Activated CD4-positive, alpha-beta T cell treated with anti-CD3 and anti-CD28 coated beads for 24 hours (primary cell): ENCODE measurements at regions not wholly inside any gene's neighbourhood (a gene's known extent, or its start where the extent isn't known, plus 50 kb on each side); places are given as distances from the start of the nearest gene placed in this dataset.
"Not testable (repeated sequence)": the region's sequence is repeated elsewhere in the genome, so short reads cannot be mapped to it uniquely, and the experiment has no call there.

ENCODE experiments used
- DNase-seq, 2 donors: peaks; one replicate each; pipeline ENCODE4 v3.0.0-alpha.2; 2020; ENCODE audit warnings: low read depth in 2 of 2

DNA sequence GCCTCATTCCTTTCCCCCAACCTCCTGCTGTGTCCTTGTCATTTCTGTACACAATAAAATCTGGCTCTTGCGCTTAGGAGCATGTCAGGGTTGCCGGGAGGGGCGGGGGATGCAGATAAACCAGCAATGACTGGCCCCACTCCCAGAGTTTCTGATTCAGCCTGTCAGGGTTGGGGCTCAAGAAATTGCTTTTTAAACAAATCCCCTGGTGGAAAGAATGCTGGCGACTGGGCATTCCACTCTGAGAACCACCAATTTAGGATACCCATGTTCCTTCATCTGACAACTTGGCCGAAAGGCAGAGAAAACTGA, 376.4 kb downstream of the TCERG1L start:
- no peak for DNase-seq

DNA sequence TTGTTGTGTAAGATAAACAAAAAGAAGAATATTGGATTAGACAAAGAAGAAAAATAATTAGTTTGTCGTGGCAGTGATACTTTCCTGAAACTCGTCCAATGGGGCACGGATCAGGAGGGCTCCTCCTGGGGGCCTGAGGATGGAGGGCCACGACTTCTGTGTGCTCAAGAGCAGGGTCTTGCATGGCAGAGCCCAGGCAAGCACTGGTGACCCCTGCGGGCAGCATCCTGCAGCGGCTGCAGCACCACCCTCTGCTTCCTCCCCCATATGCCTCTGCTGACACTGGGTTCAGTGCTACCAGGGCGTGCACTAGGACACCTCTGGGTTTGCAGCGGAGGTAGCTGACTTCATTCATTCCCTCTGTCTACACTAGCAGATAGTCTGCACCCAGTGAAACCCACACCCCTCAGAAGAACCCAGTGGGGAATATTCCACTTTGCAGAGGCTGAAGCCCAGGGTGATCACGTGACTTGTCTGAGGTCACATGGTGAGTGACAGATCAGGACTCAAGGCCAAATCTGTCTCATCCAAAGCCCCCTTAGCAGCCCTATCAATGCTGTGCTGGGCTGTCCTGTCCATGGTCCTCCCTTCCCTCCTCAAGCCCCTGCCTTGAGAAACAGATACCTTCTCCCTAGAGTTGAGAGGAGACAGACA, 375.5 kb downstream of the TCERG1L start:
- DNase-seq, result no peak

DNA sequence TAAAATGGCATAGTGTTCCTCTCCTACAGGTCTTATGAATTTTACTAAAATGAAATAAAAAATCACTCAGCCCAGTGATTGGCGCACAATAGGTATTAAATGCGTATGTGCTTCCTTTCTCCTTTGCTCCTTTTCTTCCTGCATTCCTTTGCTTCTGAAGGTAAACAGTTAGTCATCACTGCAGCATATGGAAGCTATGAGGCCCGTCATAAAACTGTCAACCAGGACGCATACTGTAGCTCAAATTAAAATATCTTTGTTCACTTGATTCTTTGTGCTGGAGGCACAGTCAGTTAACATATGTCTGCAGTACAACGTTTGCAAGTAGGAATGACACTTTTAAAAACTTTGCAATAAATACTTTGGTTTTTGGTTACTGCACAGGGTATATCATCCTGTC, 374.7 kb downstream of the TCERG1L start:
- no peak for DNase-seq

DNA sequence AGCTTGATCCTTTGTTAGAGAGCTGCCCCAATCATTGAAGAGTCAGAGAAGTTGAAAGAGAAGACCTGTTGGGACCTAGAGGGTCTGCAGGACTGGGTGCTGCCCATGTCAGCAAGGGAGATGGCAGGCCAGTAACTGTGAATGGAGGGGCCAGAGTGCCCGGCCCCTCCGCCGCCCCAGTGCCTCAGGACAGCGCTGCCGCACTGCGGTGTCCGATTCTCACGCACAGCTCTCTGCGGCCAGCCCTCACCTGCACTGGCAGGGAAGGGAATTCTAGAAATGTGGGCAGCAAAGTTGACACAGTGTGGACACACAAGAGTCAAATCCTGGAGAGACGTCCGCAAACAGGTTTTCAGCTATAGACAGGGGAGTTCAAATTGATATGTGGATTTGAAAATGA, 373.5 kb downstream of the TCERG1L start:
- no peak for DNase-seq

DNA sequence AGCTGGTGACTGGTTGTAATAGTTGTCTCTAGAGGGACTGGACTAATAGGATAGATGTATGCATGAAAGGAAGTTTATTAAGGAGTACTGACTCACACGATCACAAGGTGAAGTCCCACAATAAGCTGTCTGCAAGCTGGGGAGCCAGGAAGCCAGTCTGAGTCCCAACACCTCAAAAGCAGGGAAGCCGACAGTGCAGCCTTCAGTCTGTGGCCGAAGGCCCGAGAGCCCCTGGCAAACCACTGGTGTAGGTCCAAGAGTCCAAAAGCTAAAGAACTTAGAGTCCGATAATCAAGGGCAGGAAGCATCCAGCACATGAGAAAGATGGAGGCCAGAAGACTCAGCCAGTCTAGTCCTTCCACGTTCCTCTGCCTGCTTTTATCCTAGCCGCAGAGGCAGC, 372.6 kb downstream of the TCERG1L start:
- not testable (repeated sequence) for DNase-seq

DNA sequence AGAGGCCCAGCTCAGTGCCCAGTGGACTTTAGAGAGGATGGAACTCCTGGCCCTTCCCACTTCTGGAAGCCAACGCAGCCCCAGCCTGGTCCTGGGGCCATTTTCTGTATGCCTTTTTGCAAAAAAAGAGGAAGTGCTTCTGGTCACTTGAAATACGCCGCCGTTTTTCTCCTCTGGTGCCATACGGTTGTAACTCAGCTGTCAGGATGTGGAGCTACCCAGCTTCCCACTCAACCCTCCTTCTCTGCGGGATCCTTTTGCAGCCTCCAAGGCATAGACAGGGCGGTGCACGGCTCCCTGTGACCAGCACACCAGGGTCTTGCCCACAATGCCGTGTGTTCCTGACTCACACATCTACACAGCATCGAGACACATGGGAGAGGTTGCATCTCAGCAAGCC, 369.6 kb downstream of the TCERG1L start:
- no peak for DNase-seq

DNA sequence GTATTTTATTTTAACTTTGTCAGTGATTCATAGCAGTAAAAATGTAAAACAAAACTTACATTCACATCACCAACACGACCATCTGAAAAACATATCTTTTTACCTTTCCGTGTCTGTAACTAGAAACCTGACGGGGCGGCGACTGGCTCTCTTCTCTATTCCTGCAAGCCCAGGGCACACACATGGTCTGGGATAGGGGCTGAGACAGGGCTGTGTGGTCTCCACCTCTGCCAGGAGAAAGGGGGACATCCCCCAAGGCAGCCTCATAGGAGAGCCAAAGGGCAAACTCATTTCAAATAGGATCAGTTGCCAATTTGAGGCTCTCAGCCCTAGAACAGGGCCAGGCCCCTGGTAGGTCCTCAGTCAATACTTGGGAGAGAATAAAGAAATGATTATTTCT, 359.4 kb downstream of the TCERG1L start:
- no peak for DNase-seq

DNA sequence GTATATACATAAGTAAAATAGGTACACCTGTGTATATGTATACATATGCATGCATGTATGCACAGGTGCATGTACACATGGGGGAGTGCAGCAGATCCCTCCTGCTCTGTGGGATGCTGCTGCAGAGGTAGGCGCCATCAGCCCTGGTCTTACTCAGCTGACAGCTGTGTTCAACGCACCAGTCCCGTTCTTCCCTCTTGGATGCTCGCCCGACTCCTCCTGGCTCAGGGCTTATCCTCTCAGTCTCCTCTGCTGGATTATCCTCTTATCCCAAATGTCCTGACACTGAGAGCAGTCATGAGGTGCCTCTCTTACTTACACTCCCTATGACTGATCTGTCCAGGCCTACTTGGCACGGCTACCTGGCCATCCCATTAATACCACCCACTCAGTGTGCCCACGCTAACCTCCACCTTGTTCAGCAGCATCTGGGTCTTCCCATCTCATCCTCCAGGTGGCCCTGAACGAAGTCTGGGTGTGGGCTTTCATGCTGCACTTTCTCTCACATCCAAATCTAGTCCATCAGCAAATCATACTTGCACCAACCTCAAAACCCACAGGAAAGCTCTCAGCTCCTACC, 357.1 kb downstream of the TCERG1L start:
- DNase-seq, result no peak

DNA sequence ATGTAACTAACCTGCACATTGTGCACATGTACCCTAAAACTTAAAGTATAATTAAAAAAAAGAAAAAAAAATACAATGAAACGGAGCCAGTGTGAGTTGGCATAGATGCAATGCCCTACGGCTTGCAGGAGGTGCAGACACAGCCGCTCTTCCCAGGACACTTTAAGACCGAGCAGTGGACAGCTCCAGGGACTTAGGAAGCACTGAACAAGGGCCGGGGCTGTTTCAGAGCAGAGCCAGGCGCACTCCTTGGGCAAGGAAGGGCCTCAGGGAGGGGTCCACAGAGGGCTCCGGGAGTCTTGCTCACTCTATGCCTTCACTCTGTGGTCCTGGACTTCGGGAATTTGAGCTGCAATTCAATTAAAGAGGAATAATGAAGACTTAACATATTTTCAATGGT, 355.3 kb downstream of the TCERG1L start:
- no peak for DNase-seq

DNA sequence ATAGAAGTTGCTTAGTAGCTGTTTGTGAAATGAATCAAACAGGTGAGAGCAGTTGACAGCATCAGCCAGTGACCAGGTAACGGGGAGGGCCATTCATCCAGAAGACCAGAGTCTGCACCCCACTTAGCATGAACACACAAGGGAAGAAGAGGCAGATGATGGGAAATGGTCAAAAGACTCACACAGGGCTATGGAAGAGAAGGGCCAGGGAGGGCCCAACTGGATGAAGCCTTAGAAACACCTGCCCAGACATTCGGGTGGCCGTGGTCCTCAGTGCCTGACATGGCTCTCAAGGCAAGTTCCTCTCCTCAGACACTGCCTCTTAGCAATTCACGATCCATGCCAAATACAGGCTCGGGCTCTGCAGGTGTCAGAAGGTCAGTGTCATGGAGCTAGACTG, 354.1 kb downstream of the TCERG1L start:
- DNase-seq, result no peak

DNA sequence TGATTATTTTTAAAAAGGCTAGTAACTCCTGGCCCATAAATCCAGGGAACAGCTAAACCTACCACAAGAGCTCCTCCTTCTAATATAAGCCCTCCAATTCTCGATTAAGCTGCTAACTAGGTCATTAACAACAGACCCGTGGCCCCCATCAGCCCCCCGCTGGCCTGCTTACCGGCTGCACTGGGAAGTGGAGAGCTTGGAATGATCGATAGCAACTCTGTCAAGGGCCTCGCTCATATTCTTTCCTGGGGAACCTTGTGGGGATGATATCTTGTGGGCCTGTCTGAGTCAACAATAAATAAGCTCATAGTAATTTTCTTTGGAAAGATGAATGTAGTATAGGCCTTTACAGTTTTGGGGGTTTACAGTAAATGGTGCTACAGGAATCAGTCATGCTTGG, 353.5 kb downstream of the TCERG1L start:
- DNase-seq, result no peak

DNA sequence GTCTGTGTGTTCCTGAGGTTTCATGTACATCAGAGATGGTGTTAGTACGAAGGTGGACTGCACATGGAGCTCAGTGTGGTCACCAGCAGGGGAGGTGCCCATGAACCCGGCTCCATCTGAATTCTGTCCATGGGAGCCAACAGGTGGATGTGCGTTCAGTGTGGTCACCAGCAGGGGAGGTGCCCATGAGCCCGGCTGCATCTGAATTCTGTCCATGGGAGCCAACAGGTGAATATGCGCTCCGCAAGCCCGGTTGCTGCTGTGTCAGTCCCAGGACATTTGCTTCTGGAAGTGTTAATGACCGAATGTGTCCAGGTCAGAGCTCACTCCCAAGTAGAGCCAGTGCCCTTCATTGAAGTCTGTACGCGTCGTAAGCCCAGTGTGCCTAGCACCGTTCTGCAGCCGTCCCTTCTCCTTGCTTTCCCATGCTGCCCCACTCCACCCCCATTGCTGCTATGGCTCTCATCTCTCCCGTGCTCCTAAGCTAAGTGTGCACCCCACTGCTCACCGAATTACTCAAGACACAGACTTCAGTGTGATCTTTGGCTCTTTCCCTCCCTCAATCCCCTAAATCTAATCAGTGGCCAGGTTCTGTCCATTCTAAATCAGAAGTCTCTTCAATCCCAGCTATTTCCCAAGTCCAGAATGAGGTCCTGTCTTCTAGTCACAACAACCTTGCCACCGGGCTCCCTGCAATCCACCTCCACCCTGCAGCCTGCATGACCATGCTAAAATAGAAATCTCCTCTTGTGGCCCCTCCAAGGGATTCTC, 352.4 kb downstream of the TCERG1L start:
- no peak for DNase-seq

DNA sequence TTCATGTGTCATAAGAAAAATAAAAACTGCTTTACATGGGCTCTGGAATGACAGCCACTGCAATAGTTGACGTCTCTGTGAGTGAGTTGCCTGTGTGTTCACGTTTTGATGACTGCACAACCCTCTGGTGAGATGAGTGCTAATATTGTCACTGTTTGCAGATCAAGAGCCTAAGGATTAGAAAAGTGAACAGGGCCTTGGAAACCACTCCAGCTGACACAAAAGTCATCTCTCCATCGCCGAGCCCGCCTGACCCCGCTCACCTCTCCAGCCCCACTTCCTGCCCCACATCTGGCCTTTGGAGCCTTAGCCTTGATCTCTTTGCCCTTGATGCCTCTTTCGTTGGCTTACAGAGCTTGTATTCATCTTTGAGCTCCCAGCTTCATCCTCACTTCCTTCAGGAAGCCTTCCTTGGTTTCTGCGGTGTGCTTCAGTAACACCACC, 351.7 kb downstream of the TCERG1L start:
- DNase-seq, result no peak

DNA sequence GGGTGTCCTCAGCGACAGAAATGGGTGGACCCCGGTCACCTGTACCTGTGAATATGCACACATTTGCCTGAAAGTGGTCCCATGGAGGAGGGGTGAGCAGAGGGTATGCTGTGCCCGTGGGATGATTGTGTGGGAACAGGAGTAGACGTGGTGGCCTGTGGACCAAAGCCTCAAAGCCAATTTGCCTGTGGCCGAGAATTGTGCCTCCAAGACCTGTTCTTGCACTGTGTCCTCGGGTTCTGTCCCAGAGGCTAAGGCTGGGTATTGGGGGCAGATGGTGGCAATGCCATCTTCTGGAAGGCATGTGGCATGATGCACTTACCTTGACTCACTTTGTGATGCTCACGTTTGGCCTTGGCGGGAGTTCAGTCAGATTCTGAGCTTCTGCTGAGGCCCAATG, 351.0 kb downstream of the TCERG1L start:
- DNase-seq, result no peak

DNA sequence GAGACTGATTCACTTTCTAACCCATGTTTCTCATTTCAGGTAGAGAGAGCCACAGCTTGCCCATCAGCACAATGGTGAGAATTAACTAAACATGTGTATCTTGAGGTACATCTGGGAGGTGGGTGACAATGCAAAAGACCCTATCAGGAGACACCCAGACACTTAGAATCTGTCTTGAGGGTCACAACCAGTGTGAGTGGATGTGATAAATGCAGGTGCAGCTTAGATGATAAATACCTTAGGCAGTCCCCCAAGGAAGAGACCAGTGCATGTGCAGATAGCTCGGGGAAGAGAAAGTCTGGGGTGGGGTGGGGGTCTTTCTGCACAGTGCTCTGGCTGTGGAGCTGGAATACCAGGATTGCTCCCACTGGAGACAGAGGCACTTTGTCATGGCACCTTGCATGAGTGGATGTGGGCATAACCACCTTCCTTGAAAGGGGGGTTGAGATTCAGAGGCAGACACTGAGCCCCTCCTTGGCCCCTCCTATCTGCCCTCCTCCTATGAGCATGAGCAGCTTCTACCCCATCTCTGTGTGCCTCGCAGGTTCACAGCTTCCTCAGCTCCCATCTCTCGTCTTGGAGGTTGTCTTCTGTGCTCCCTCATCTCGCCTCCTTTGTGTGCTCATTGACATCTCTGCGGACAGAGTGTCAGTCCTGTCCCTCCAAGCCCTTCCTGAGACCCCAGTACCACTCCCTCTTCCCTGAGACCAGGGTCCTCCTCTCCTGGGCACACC, 349.8 kb downstream of the TCERG1L start:
- DNase-seq, result no peak

DNA sequence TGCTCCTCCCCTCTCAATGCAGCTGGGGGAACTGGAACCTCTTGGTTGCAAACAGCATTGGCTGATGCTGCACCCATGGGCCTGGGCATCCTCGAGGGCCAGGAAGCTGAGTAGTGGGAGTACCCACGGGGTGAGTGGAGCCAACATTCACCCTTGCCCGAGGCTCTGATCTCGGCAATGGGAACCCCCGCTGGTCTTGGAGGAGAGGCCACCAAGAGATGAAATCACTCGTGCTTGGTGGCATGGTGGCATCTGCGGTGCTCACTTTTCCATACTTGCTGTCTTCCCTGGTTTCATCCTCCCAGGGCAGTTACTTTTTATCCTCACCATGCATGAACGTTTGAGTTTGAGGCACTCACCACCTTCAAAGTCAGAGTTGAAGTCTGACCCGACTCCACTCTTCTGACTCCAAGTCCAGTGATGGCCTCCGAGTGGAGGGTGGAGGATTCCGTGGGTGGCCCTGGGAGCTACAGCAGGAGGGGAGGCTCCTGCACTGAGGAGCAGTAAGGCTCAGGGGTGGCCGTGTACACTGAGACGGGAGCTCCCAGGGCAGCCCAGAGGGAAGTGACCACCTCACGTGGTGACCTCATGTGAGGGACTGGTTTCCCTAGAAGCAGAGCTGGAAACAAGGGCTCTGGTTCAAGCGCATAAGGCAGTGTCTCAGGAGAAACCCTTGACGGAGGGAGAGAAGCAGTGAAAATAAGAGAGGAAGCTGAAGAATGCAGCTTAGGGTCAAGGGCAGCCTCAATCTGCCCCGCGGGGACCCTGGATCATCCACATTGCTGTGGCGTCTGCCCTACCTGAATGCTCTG, 349.1 kb downstream of the TCERG1L start:
- no peak for DNase-seq

DNA sequence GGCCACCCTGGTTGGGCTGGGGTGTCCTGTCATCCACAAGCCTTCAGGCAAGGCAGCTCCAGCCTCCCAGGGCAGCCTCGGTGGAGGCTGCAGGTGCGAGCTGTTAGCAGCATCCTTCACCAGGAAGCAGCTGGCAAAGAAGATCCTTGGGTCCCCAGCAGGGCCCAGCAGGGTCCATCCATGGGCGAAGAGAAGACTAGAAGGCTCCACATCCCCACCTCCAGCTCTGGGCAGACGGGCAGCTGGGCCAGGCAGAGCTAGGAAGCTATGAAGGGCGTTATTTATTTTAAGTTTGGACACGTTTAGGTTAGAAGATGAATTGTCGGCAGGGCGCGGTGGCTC, 348.5 kb downstream of the TCERG1L start:
- no peak for DNase-seq

DNA sequence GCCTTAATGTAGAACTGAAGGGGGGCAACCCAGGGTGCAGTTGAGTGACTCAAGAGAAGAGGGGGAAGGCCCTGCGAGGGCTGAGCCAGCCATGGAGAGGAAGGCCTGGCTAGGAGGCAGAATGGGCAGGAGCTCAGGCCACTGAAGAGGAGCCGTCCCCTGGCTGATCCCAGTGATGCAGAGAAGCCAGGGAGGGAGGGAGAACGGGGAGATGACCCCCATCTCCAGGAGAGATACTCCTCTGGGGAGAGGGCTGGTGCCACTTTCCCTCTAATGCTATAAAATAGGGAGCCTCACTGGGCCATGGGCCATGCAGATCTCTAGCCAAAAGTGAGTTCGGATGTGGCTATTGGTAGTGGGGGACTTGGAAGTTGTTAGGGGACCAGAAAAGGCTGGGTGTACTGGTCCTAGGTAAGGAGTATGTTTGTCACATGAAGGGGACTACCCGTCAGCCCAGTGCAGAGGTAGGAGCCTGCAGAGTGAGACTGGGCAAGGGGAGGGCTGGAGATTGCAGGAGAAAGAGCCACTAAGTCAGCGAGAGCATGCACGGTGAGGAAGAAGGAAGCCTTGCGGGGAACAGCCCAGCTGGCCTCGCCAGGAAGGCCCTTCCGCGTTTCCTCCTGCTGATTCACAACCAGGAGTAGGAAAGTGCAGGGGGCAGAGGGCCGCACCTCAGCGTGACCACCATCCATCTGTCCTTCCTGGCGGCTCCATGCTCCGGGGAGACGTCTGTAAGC, 347.6 kb downstream of the TCERG1L start:
- no peak for DNase-seq

DNA sequence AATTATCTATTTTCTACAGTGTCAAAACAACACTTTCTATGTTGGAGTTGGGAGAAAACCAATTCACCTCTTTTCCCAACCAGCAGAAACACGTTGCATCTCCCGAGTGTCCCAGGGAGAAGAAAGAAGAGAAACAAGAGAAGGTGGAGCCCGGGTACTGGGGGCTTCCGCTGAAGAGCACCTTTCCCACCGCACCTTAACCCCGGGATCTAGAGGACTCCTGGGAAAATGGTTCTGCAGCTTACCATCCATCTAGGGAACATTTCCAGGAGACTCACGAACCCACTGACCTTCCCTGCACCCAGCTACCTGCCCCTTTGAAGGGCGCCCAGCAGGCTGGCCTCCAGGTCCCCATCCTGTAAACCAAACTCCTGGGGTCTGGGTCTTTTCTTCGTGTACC, 346.8 kb downstream of the TCERG1L start:
- no peak for DNase-seq

DNA sequence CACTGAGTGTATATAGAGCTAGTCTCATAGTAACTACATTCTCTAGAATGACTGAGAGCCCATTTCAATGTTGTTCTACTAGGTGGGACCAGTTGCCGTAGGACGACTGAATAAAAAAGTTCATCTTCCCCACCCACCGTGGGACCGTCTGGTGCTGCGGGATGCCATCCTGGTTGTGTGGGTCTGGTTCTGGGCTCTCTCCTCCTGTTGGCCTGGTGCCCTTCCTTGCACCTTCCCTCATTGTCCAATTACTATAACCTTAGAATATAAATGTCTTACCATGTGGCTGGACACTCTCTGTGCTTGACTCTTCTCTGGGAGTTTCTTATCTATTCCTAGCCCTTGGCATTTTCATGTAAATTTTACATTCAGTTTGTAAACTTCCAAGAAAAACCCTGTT, 344.4 kb downstream of the TCERG1L start:
- no peak for DNase-seq

DNA sequence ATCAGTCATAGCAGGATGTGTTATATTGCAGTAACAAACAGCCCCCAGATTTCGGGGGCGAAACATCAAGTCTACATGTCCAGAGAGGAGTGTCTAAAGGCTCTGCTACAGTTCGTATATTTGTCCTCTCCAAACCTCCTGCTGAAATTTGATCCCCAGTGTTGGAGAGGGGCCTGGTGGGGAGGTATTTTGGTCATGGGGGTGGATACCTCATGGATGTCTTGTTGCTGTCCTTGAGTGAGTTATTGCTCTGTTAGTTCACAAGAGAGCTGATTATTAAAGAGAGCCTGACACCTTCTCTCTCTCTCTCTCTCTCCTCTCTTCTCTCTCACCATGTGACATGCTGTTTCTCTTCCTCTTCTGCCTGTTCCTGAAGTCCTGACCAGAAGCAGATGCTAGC, 343.7 kb downstream of the TCERG1L start:
- no peak for DNase-seq
